ENCODE measurements at regions not wholly inside any gene's neighbourhood (a gene's known extent, or its start where the extent isn't known, plus 50 kb on each side); places are given as distances from the start of the nearest gene placed in this dataset.

GRCh38 chr5:61999371-61999770 lies 306.6 kb upstream of the KIF2A start:
- intact Hi-C loops (cut with DNase I; ENCODE audit: low total_unique reads) = no loop called here
- DNase-seq (ENCODE audit: low spot score in 2 of 2) = no peak
- H3K4me3 ChIP-seq (ENCODE audit: low read depth, poor library complexity, severe bottlenecking) = no peak overlapping the region
- no peak for TF ChIP-seq POLR2A (IDR thresholded peaks at IDR 0.05)
- no peak for TF ChIP-seq CTCF (IDR thresholded peaks at IDR 0.05)

GRCh38 chr5:62000646-62001045 lies 305.4 kb upstream of the KIF2A start:
- TF ChIP-seq POLR2A (IDR thresholded peaks at IDR 0.05) = no peak
- no peak for TF ChIP-seq CTCF (IDR thresholded peaks at IDR 0.05)
- intact Hi-C loops (cut with DNase I; ENCODE audit: low total_unique reads) = no loop called here
- H3K4me3 ChIP-seq (ENCODE audit: low read depth, poor library complexity, severe bottlenecking) = no peak overlapping the region
- no peak for DNase-seq (ENCODE audit: low spot score in 2 of 2)

- H3K4me3 ChIP-seq (ENCODE audit: low read depth, poor library complexity, severe bottlenecking) = no peak overlapping the region
- intact Hi-C loops (cut with DNase I; ENCODE audit: low total_unique reads) = no loop called here
- TF ChIP-seq POLR2A (IDR thresholded peaks at IDR 0.05) (no peak), CTCF (IDR thresholded peaks at IDR 0.05) (no peak)
- WGBS, 2 donors = 52 to 71% methylated on average over 1 of the region's 1 CpG
- DNase-seq (ENCODE audit: low spot score in 2 of 2) = no peak
These were observed 304.4 kb upstream of the KIF2A start for GRCh38 chr5:62001640-62002039.

GRCh38 chr5:62002436-62002835 lies 303.6 kb upstream of the KIF2A start:
- TF ChIP-seq CTCF (IDR thresholded peaks at IDR 0.05) = no peak
- no peak for TF ChIP-seq POLR2A (IDR thresholded peaks at IDR 0.05)

GRCh38 chr5:62005551-62005950 lies 300.5 kb upstream of the KIF2A start:
- intact Hi-C loops (cut with DNase I; ENCODE audit: low total_unique reads) = no loop called here
- DNase-seq (ENCODE audit: low spot score in 2 of 2) = no peak
- 93 to 99% methylated on average over 2 of the region's 2 CpGs for WGBS, 2 donors
- H3K4me3 ChIP-seq (ENCODE audit: low read depth, poor library complexity, severe bottlenecking) = no peak overlapping the region
- no peak for TF ChIP-seq POLR2A (IDR thresholded peaks at IDR 0.05)
- no peak for TF ChIP-seq CTCF (IDR thresholded peaks at IDR 0.05)

More at GRCh38 chr5:62002436-62002835, 303.6 kb upstream of the KIF2A start:
- 56 to 62% methylated on average over 2 of the region's 2 CpGs for WGBS, 2 donors
- intact Hi-C loops (cut with DNase I; ENCODE audit: low total_unique reads) = no loop called here
- H3K4me3 ChIP-seq (ENCODE audit: low read depth, poor library complexity, severe bottlenecking) = no peak overlapping the region
- no peak for DNase-seq (ENCODE audit: low spot score in 2 of 2)

- H3K4me3 ChIP-seq (ENCODE audit: low read depth, poor library complexity, severe bottlenecking) = no peak overlapping the region
- intact Hi-C loops (cut with DNase I; ENCODE audit: low total_unique reads) = no loop called here
- TF ChIP-seq CTCF (IDR thresholded peaks at IDR 0.05) (no peak), POLR2A (IDR thresholded peaks at IDR 0.05) (no peak)
- DNase-seq (ENCODE audit: low spot score in 2 of 2) = no peak
- 57 to 71% methylated on average over 3 of the region's 3 CpGs for WGBS, 2 donors
These were observed 298.5 kb upstream of the KIF2A start for GRCh38 chr5:62007457-62007856.

Measured in lower leg skin (tissue), 4 donors.